Endodermal cell (in vitro differentiated cells): ENCODE measurements at regions not wholly inside any gene's neighbourhood (a gene's known extent, or its start where the extent isn't known, plus 50 kb on each side); places are given as distances from the start of the nearest gene placed in this dataset.

ENCODE experiments used
- DNase-seq: peaks from one replicate; pipeline ENCODE4 v3.0.0-alpha.2; 2017
- H3K27ac ChIP-seq: 2 replicates; pipeline ENCODE4 v1.5.1; 2013; ENCODE audit warnings: mild to moderate bottlenecking, low read depth, low read length, moderate library complexity
- H3K27me3 ChIP-seq: 2 replicates; pipeline ENCODE4 v1.6.1; 2013; ENCODE audit warnings: mild to moderate bottlenecking, low read length, moderate library complexity; ENCODE audit not compliant: insufficient read depth, control insufficient read depth, poor library complexity, severe bottlenecking
- H3K36me3 ChIP-seq: 2 replicates; pipeline ENCODE4 v1.7.0; 2013; ENCODE audit warnings: mild to moderate bottlenecking, low read length, moderate library complexity; ENCODE audit not compliant: control insufficient read depth, insufficient read depth
- H3K4me1 ChIP-seq: one replicate; pipeline ENCODE4 v1.7.0; 2013; ENCODE audit warnings: low read length; ENCODE audit not compliant: control insufficient read depth, insufficient read depth
- H3K4me3 ChIP-seq: 2 replicates; pipeline ENCODE4 v1.5.1; 2013; ENCODE audit warnings: mild to moderate bottlenecking, low read length, moderate library complexity
- H3K9ac ChIP-seq: 2 replicates; pipeline ENCODE4 v1.6.1; 2013; ENCODE audit warnings: mild to moderate bottlenecking, low read length, moderate library complexity; ENCODE audit not compliant: poor library complexity, severe bottlenecking; ENCODE audit errors: extremely low read depth
- H3K9me3 ChIP-seq: 2 replicates; pipeline ENCODE4 v1.6.1; 2013; ENCODE audit warnings: mild to moderate bottlenecking, low read length, moderate library complexity; ENCODE audit not compliant: control insufficient read depth
- H3K27ac Mint-ChIP-seq: 2 replicates; pipeline ENCODE4 v1.8.0; 2020; ENCODE audit warnings: mixed read lengths
- H3K27me3 Mint-ChIP-seq: 2 replicates; pipeline ENCODE4 v1.8.0; 2021; ENCODE audit warnings: mild to moderate bottlenecking, mixed read lengths; ENCODE audit not compliant: insufficient read depth
- H3K36me3 Mint-ChIP-seq: 2 replicates; pipeline ENCODE4 v1.8.0; 2020; ENCODE audit warnings: low read depth, mixed read lengths
- H3K4me1 Mint-ChIP-seq: 2 replicates; pipeline ENCODE4 v1.8.0; 2020; ENCODE audit warnings: mixed read lengths
- H3K4me3 Mint-ChIP-seq: 2 replicates; pipeline ENCODE4 v1.8.0; 2020; ENCODE audit warnings: mild to moderate bottlenecking, moderate library complexity, mixed read lengths
- H3K9me3 Mint-ChIP-seq: 2 replicates; pipeline ENCODE4 v1.8.0; 2020; ENCODE audit warnings: mild to moderate bottlenecking, mixed read lengths
- WGBS, 2 experiments: methylation state at CpG; one replicate each; pipeline versions ENCODE4 v1.1.5 to v1.1.7; 2013; ENCODE audit warnings: missing lambda C conversion rate in 2 of 2, mixed read lengths in 1 of 2; ENCODE audit not compliant: insufficient coverage in 1 of 2, insufficient read length in 1 of 2; 5-methylcytosine and 5-hydroxymethylcytosine counted together
- TF ChIP-seq, protein P1 (sequence below): fragments of 200-600 bp; sonication (generic); conservative IDR thresholded peaks from 2 replicates; pipeline ENCODE4 v1.5.0; 2021; ENCODE audit warnings: antibody characterized with exemption, mild to moderate bottlenecking

DNA sequence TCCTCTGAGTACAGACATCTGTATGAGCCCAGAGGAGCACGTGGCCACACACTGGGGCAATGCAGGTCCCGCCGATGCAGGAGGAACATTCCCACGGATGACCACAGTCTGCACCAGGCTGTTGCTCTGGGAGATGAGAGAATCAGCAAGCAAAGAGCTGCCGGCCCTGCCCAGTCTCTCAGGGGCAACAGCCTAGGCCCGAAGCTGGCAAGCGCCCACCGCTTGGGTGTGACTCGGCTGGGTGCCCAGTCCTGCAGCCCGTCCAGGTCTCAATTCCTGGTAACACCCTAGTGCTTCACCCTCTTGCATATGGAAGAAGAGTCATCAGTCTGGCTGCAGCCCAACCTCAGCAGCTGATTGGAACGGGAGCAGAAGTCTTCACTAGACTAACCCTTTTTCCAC, 153.7 kb upstream of the HES1 start:
- peaks cover 16% of the 10 kb centered on the region for H3K27me3 ChIP-seq
- TF ChIP-seq, protein P1, sequence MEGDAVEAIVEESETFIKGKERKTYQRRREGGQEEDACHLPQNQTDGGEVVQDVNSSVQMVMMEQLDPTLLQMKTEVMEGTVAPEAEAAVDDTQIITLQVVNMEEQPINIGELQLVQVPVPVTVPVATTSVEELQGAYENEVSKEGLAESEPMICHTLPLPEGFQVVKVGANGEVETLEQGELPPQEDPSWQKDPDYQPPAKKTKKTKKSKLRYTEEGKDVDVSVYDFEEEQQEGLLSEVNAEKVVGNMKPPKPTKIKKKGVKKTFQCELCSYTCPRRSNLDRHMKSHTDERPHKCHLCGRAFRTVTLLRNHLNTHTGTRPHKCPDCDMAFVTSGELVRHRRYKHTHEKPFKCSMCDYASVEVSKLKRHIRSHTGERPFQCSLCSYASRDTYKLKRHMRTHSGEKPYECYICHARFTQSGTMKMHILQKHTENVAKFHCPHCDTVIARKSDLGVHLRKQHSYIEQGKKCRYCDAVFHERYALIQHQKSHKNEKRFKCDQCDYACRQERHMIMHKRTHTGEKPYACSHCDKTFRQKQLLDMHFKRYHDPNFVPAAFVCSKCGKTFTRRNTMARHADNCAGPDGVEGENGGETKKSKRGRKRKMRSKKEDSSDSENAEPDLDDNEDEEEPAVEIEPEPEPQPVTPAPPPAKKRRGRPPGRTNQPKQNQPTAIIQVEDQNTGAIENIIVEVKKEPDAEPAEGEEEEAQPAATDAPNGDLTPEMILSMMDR: no peak
- no peaks in the 10 kb centered on the region for H3K9me3 ChIP-seq
- H3K36me3 Mint-ChIP-seq: no peaks in the 10 kb centered on the region
- no peak overlapping the region for H3K9ac ChIP-seq
- 90 to 92% methylated on average over 10 to 11 of the region's 11 CpGs for WGBS, 2 experiments
- no peaks in the 10 kb centered on the region for H3K36me3 ChIP-seq
- no peak overlapping the region for H3K27ac Mint-ChIP-seq
- no peak overlapping the region for H3K4me3 Mint-ChIP-seq
- DNase-seq: no peak
- peaks cover 4% of the 10 kb centered on the region for H3K4me1 ChIP-seq
- H3K4me3 ChIP-seq: no peak overlapping the region
- H3K27ac ChIP-seq: no peak overlapping the region
- H3K9me3 Mint-ChIP-seq: no peaks in the 10 kb centered on the region
- peaks cover 32% of the 10 kb centered on the region for H3K27me3 Mint-ChIP-seq
- H3K4me1 Mint-ChIP-seq: peaks cover 46% of the 10 kb centered on the region

GRCh38 chr3:193983846-193984818, 151.8 kb upstream of the HES1 start:
- Mint-ChIP-seq H3K4me3 (no peak overlapping the region), H3K27me3 (peaks cover 27% of the 10 kb centered on the region), H3K36me3 (no peaks in the 10 kb centered on the region), H3K9me3 (no peaks in the 10 kb centered on the region), H3K4me1 (peaks cover 37% of the 10 kb centered on the region), H3K27ac (no peak overlapping the region)
- TF ChIP-seq, protein P1: no peak
- no peak for DNase-seq
- Histone ChIP-seq H3K4me1 (peaks cover 4% of the 10 kb centered on the region), H3K27me3 (peaks cover 16% of the 10 kb centered on the region), H3K9me3 (no peaks in the 10 kb centered on the region), H3K4me3 (no peak overlapping the region), H3K9ac (no peak overlapping the region), H3K36me3 (no peaks in the 10 kb centered on the region), H3K27ac (no peak overlapping the region)
- 94 to 100% methylated on average over 5 to 7 of the region's 7 CpGs for WGBS, 2 experiments

DNA sequence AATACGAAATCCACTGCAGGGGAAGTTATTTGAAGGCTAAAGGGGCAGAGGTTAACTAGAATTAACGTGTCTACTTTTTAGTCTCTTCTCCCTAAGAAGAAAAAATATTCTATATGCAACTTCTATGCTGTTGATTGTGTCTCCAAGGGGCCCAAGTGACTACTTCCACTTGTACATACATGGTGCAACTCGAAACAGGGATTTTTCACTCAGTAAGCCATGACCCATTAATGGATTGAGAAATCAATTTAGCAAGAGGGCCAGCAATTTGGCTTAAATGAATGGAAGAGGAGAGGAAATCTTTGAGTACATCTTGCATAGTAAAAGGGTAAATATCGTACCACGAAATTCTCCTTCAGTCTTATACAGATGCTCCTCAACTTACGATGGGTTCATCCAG, 151.1 kb upstream of the HES1 start:
- peaks cover 14% of the 10 kb centered on the region for H3K27me3 ChIP-seq
- H3K27me3 Mint-ChIP-seq: peaks cover 21% of the 10 kb centered on the region

More for the DNA sequence above, 151.1 kb upstream of the HES1 start:
- TF ChIP-seq, protein P1: no peak
- DNase-seq: no peak
- Mint-ChIP-seq H3K36me3 (no peaks in the 10 kb centered on the region), H3K4me1 (peaks cover 35% of the 10 kb centered on the region), H3K27ac (no peak overlapping the region), H3K4me3 (no peak overlapping the region), H3K9me3 (peaks cover 4% of the 10 kb centered on the region)
- no peak overlapping the region for H3K9ac ChIP-seq
- peaks cover 4% of the 10 kb centered on the region for H3K4me1 ChIP-seq
- no peak overlapping the region for H3K4me3 ChIP-seq
- WGBS, 2 experiments: 86 to 100% methylated on average over 4 to 6 of the region's 6 CpGs
- H3K27ac ChIP-seq: no peak overlapping the region
- no peaks in the 10 kb centered on the region for H3K36me3 ChIP-seq
- H3K9me3 ChIP-seq: peaks cover 6% of the 10 kb centered on the region
